ENCODE measurements at regions not wholly inside any gene's neighbourhood (a gene's known extent, or its start where the extent isn't known, plus 50 kb on each side); places are given as distances from the start of the nearest gene placed in this dataset.

GRCh38 chr12:67819902-67820301 lies 169.3 kb upstream of the IFNG-AS1 start (continued):
- TF ChIP-seq IRF3 (IDR thresholded peaks at IDR 0.05; ENCODE audit: low read depth, low read length) (no peak), RAD21 (IDR thresholded peaks at IDR 0.05; ENCODE audit: low read length) (no peak), EP300 (IDR thresholded peaks at IDR 0.05; ENCODE audit: borderline replicate concordance in 1 of 2, low read depth in 1 of 2, low read length in 1 of 2) (no peak), USF1 (IDR thresholded peaks at IDR 0.05; ENCODE audit: borderline replicate concordance, low read depth) (no peak), GABPA (IDR thresholded peaks at IDR 0.05; ENCODE audit: low read depth) (no peak), YY1 (IDR thresholded peaks at IDR 0.05; ENCODE audit: low read depth) (no peak), MXI1 (IDR thresholded peaks at IDR 0.05; ENCODE audit: low read depth, low read length) (no peak)

- Histone ChIP-seq H3K27ac (ENCODE audit: low read depth in 2 of 2, low read length in 1 of 2) (no peak overlapping the region), H3K4me3 (ENCODE audit: low read depth in 2 of 2, low read length in 1 of 2) (no peak overlapping the region), H3K27me3 (ENCODE audit: insufficient read depth) (no peaks in the 10 kb centered on the region), H3K36me3 (replicated peaks in 1 of 2; ENCODE audit: control insufficient read depth in 1 of 2, insufficient read depth in 2 of 2, low read length in 1 of 2) (peaks cover 0 to 3% of the 10 kb centered on the region in 2 experiments), H3F3A (replicated peaks; ENCODE audit: insufficient read depth) (no peaks in the 10 kb centered on the region), H3K4me1 (ENCODE audit: control insufficient read depth in 1 of 2, insufficient read depth in 2 of 2, low read depth in 1 of 2, low read length in 1 of 2) (no peaks in the 10 kb centered on the region), H3K9me2 (no peaks in the 10 kb centered on the region), H2AFZ (ENCODE audit: low read depth) (no peak overlapping the region), H4K20me1 (ENCODE audit: insufficient read depth) (no peaks in the 10 kb centered on the region), H3K9me3 (peaks cover 7% of the 10 kb centered on the region), H3K4me2 (no peak overlapping the region), H3K9ac (no peak overlapping the region), H3K79me2 (ENCODE audit: insufficient read depth) (no peaks in the 10 kb centered on the region)
- ChIA-PET CTCF (interaction anchor here (0.8 kb wide), 1 partner anchor 11 kb away, joined by 3 read pairs; no protein-coding TSS in a partner anchor), POLR2A (no interaction called here)
- no peak for DNase-seq
- WGBS (ENCODE audit: low lambda C conversion rate) = 82% methylated on average over 7 of the region's 7 CpGs
- TF ChIP-seq FOSL2 (IDR thresholded peaks at IDR 0.05; ENCODE audit: borderline replicate concordance, low read depth) = no peak
- no peak for TF ChIP-seq MAX (IDR thresholded peaks at IDR 0.05; ENCODE audit: low read depth)
- TF ChIP-seq TEAD4 (IDR thresholded peaks at IDR 0.05; ENCODE audit: borderline replicate concordance, insufficient read depth) = no peak
- TF ChIP-seq RCOR1 (IDR thresholded peaks at IDR 0.05; ENCODE audit: low read length) = no peak
- no peak for TF ChIP-seq TAF1 (IDR thresholded peaks at IDR 0.05; ENCODE audit: borderline replicate concordance, low read depth, low read length)
- TF ChIP-seq GATA2 (CRISPR knock-in tag; IDR thresholded peaks at IDR 0.05) = no peak
Observed at GRCh38 chr12:67820694-67821093, 168.6 kb upstream of the IFNG-AS1 start.

- Histone ChIP-seq H3K4me3 (ENCODE audit: low read depth in 2 of 2, low read length in 1 of 2) (no peak overlapping the region), H2AFZ (ENCODE audit: low read depth) (no peak overlapping the region), H3K9me2 (no peaks in the 10 kb centered on the region), H3K36me3 (replicated peaks in 1 of 2; ENCODE audit: control insufficient read depth in 1 of 2, insufficient read depth in 2 of 2, low read length in 1 of 2) (no peaks in the 10 kb centered on the region), H4K20me1 (ENCODE audit: insufficient read depth) (no peaks in the 10 kb centered on the region), H3F3A (replicated peaks; ENCODE audit: insufficient read depth) (peaks cover 14% of the 10 kb centered on the region), H3K9ac (no peak overlapping the region), H3K4me1 (ENCODE audit: control insufficient read depth in 1 of 2, insufficient read depth in 2 of 2, low read depth in 1 of 2, low read length in 1 of 2) (peaks cover 0 to 11% of the 10 kb centered on the region in 2 experiments; a peak in 3 of 4 replicates), H3K79me2 (ENCODE audit: insufficient read depth) (no peaks in the 10 kb centered on the region), H3K27ac (ENCODE audit: low read depth in 2 of 2, low read length in 1 of 2) (no peak overlapping the region), H3K27me3 (ENCODE audit: insufficient read depth) (no peaks in the 10 kb centered on the region), H3K9me3 (no peaks in the 10 kb centered on the region), H3K4me2 (no peak overlapping the region)
- 92% methylated on average over 1 of the region's 1 CpG for WGBS (ENCODE audit: low lambda C conversion rate)
- TF ChIP-seq JUND (IDR thresholded peaks at IDR 0.05) (no peak), EZH2phosphoT487 (IDR thresholded peaks at IDR 0.05; ENCODE audit: borderline replicate concordance, low read depth) (no peak), TEAD4 (IDR thresholded peaks at IDR 0.05; ENCODE audit: borderline replicate concordance, insufficient read depth) (no peak), FOXJ3 (CRISPR knock-in tag; IDR thresholded peaks at IDR 0.05) (no peak), RAD21 (IDR thresholded peaks at IDR 0.05; ENCODE audit: low read length) (no peak), GABPA (IDR thresholded peaks at IDR 0.05; ENCODE audit: low read depth) (no peak), MAX (IDR thresholded peaks at IDR 0.05; ENCODE audit: low read depth) (no peak), USF2 (IDR thresholded peaks at IDR 0.05; ENCODE audit: borderline replicate concordance, low read depth, low read length) (no peak), GATA2 (CRISPR knock-in tag; IDR thresholded peaks at IDR 0.05) (no peak), TCF12 (IDR thresholded peaks at IDR 0.05) (no peak), NFIC (IDR thresholded peaks at IDR 0.05; ENCODE audit: borderline replicate concordance) (no peak), FOSL2 (IDR thresholded peaks at IDR 0.05; ENCODE audit: borderline replicate concordance, low read depth) (no peak), ELF1 (IDR thresholded peaks at IDR 0.05) (no peak), ZBTB33 (IDR thresholded peaks at IDR 0.05; ENCODE audit: borderline replicate concordance, low read depth) (no peak)
- DNase-seq = no peak
- CTCF ChIA-PET = interaction anchor here (0.6 to 1.1 kb wide), 2 partner anchors 39 to 91 kb away, joined by 3 read pairs; no protein-coding TSS in a partner anchor
- POLR2A ChIA-PET = no interaction called here
Observed at GRCh38 chr12:67822826-67823225, 166.4 kb upstream of the IFNG-AS1 start.

All from SK-N-SH (cell line).